ENCODE measurements at regions not wholly inside any gene's neighbourhood (a gene's known extent, or its start where the extent isn't known, plus 50 kb on each side); places are given as distances from the start of the nearest gene placed in this dataset.

GRCh38 chr16:5619304-5619703, 521.7 kb upstream of the EEF2KMT start:
- TF ChIP-seq CTCF (IDR thresholded peaks at IDR 0.05): no peak
- TF ChIP-seq POLR2A (IDR thresholded peaks at IDR 0.05): no peak
